ENCODE measurements at regions not wholly inside any gene's neighbourhood (a gene's known extent, or its start where the extent isn't known, plus 50 kb on each side); places are given as distances from the start of the nearest gene placed in this dataset.

DNA sequence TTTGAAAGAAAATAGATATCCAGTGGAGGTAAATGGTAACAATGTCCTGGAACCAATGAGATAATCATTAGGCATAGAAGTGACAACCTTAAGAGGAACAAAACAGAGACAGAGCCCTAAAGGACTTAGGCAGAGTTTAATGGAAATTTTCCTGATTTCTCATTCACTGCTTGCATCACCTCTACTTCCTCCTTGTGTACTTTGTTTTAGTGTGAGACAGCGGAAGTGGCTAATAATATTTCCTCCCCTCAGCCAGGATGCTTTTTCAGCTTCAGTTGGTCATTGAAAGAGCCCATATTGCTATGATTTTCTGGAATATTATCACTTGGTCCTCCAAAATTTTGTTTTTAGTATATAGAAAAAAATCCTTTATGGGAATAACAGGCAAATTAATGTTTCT lies 153.4 kb upstream of the MPDZ start:
- TF ChIP-seq POLR2A (IDR thresholded peaks at IDR 0.05; ENCODE audit: low read depth, low read length) (no peak), POLR2AphosphoS5 (IDR thresholded peaks at IDR 0.05; ENCODE audit: low read depth, low read length) (no peak), TAF1 (IDR thresholded peaks at IDR 0.05; ENCODE audit: borderline replicate concordance, low read depth, low read length) (no peak)
- DNase-seq (ENCODE audit: insufficient read length) (no peak), FAIRE-seq (no peak)

DNA sequence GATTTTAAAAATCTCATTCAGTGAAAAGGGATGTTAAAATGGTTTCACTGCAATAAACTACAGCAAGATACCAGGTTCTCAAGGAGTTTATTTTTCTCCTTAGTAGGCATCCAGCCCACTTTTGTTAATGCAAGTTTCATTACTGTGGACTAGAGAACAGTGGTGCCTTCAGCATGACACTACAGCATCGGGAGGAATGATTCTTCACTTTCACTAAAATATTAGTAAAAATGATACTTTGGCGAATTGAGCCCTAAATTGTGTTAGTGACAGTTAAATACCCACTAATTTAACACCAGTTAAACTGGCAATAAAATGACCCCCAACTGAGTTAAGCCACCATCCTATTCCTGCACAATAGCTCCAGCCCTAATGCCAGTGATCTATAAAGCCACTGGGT lies 152.2 kb upstream of the MPDZ start:
- FAIRE-seq (no peak), DNase-seq (ENCODE audit: insufficient read length) (no peak)
- TF ChIP-seq TAF1 (IDR thresholded peaks at IDR 0.05; ENCODE audit: borderline replicate concordance, low read depth, low read length) (no peak), POLR2AphosphoS5 (IDR thresholded peaks at IDR 0.05; ENCODE audit: low read depth, low read length) (no peak), POLR2A (IDR thresholded peaks at IDR 0.05; ENCODE audit: low read depth, low read length) (no peak)

DNA sequence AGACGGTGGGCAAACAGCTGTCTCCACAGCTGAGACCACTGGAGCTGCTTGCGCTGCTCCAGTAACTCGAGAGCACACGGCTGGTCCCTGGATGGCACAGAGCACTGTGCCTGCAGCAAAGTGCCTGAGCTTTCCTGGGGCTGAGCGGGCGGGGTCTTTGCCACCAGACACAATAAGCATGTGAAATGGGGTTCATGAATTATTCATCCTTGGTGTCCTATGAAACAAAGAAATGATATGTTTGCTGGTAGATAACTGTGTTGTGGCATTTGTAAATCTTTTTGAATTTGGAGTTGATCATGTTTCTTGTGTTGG lies 151.7 kb upstream of the MPDZ start:
- no peak for FAIRE-seq
- no peak for DNase-seq (ENCODE audit: insufficient read length)
- no peak for TF ChIP-seq POLR2AphosphoS5 (IDR thresholded peaks at IDR 0.05; ENCODE audit: low read depth, low read length)
- TF ChIP-seq TAF1 (IDR thresholded peaks at IDR 0.05; ENCODE audit: borderline replicate concordance, low read depth, low read length): no peak
- no peak for TF ChIP-seq POLR2A (IDR thresholded peaks at IDR 0.05; ENCODE audit: low read depth, low read length)

DNA sequence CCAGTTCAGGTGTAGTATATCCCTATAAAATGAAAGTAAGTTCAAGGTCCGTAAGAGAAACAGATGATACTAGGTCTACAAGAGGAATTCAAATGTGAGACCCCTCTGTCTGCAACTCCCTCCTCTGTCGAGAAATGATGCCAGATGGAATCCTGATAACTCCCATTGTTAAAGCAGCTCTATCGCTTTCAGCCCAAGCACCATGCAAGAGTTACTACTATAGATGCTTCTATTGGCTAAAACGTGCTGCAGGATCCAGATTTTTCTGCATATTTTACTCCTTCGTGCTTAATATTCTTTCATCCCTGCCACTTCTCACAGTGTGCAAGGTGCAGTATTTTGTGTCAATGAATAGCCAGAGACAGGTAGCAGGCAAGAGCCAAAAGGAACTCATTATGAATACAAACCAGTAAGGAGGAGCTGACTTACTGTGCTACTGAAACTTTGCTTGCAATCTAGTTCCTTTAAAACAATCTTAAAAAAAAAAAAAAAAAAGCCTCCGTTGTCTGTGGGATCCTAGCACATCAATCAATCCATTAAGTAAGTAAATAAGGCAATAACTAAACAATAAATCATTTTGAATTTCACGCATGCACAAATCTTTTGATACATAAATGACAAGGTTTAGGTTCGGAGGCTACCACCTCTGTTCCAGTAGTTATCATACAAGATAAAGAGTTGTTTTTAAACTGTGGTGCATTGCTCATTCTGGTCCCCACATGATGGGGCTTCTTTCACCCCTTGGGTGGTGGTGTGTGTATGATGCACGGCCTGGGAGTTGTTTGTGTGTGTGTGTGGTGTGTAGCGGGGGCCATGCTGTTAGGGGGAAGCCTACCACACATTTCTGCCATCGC lies 151.1 kb upstream of the MPDZ start:
- no peak for FAIRE-seq
- no peak for DNase-seq (ENCODE audit: insufficient read length)
- TF ChIP-seq TAF1 (IDR thresholded peaks at IDR 0.05; ENCODE audit: borderline replicate concordance, low read depth, low read length): no peak
- TF ChIP-seq POLR2AphosphoS5 (IDR thresholded peaks at IDR 0.05; ENCODE audit: low read depth, low read length): no peak
- TF ChIP-seq POLR2A (IDR thresholded peaks at IDR 0.05; ENCODE audit: low read depth, low read length): no peak

DNA sequence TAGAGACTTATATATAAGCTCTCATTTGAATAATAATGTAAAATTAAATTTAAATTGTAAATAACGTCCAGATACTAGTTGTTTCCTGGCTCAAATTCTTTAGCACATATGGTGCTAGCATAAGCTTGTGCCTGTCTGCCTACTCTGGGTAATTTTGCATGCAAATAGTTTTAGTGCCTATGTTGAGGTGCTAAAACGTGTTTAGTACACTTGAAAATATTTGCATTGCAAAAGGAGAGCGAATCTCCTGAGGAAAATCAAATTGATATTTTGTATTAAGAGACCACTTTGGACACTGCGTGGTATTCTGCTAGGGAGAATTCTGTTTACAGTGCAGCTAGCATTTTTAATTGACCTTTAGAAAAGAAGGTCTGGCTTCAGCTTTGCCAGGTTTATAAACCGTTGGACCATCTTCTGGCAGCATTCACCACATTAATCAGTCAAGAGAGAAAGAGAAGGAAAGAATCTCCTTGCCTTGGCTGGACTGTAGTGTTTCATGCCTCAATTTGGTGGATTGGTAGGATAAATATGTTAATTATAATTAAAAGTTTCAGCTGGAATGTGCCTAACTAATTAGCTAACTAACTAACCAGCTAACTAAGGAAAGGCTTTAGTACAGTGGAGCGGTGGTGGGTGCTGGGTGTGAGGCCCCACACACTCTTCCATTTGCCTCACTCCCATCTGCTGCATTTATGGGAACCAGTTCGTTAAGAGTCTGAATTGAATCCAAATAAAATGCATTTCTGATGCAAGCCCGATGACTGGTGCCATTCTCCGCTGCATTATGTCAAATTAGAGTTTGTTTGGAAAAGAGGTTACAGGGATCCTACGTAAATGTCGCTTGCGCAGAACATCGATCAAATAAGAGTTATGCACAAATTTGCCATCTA lies 150.1 kb upstream of the MPDZ start:
- TF ChIP-seq TAF1 (IDR thresholded peaks at IDR 0.05; ENCODE audit: borderline replicate concordance, low read depth, low read length) (no peak), POLR2AphosphoS5 (IDR thresholded peaks at IDR 0.05; ENCODE audit: low read depth, low read length) (no peak), POLR2A (IDR thresholded peaks at IDR 0.05; ENCODE audit: low read depth, low read length) (no peak)
- DNase-seq (ENCODE audit: insufficient read length): no peak
- no peak for FAIRE-seq

DNA sequence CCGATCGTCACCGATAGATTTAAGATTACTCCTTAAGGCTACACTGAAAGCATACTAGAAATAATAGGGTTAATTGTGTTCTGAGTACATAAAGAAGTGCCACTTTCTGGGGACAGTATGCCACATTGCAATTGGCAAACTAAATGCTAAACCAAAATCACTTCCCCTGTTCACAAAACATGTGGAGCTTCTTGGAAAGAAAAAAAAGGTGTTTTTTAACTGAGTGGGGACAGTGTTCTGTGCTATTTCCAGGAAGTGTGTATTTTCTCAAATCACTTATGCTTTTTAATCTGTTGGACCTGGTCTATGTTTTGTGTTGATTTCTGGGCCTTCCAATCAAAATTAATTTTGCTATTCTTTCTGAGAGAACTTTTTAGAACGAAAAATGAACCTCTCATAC lies 149.3 kb upstream of the MPDZ start:
- FAIRE-seq (no peak), DNase-seq (ENCODE audit: insufficient read length) (no peak)
- TF ChIP-seq POLR2AphosphoS5 (IDR thresholded peaks at IDR 0.05; ENCODE audit: low read depth, low read length): no peak
- TF ChIP-seq TAF1 (IDR thresholded peaks at IDR 0.05; ENCODE audit: borderline replicate concordance, low read depth, low read length): no peak
- TF ChIP-seq POLR2A (IDR thresholded peaks at IDR 0.05; ENCODE audit: low read depth, low read length): no peak

DNA sequence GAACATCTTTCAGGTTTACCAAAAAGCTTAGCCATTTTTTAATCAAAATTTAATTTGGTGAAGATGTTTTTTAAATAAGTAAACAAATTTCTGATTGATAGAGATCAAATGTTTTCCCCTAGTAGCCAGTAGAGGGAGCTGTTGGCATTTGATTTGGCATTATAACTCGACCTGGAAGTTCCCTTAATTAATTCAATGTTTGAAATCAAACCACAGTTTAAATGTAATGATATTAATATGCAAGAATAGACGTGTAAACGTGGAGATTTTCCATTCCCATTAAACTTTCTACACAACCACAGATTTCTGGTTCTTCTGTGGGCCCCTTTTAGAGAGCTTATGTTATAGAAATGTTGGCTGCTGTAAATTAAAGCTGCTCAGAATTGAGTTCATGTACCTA lies 148.1 kb upstream of the MPDZ start:
- TF ChIP-seq POLR2A (IDR thresholded peaks at IDR 0.05; ENCODE audit: low read depth, low read length) (no peak), POLR2AphosphoS5 (IDR thresholded peaks at IDR 0.05; ENCODE audit: low read depth, low read length) (no peak), TAF1 (IDR thresholded peaks at IDR 0.05; ENCODE audit: borderline replicate concordance, low read depth, low read length) (no peak)
- DNase-seq (ENCODE audit: insufficient read length) (no peak), FAIRE-seq (peak; percentile 48)

DNA sequence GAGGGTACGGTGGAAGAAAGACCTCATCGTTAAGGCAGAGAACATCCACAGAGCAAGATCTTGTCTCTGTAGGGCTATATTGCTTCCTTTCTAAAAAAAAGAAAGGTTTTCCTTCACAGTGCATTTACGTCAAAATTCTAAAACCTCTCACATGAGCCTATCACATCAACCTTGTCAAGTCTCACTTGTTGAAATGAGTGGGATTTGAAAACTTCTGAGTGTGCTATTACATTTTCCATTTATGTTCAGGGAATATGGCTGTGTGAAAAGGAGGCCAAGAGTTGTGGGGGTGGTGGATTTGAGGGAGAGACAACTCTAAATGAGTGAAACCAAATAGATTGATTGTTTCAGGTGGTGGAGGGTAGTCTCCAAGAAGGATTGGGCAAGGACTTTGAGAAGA lies 147.1 kb upstream of the MPDZ start:
- DNase-seq (ENCODE audit: insufficient read length) (no peak), FAIRE-seq (no peak)
- TF ChIP-seq POLR2A (IDR thresholded peaks at IDR 0.05; ENCODE audit: low read depth, low read length) (no peak), TAF1 (IDR thresholded peaks at IDR 0.05; ENCODE audit: borderline replicate concordance, low read depth, low read length) (no peak), POLR2AphosphoS5 (IDR thresholded peaks at IDR 0.05; ENCODE audit: low read depth, low read length) (no peak)

DNA sequence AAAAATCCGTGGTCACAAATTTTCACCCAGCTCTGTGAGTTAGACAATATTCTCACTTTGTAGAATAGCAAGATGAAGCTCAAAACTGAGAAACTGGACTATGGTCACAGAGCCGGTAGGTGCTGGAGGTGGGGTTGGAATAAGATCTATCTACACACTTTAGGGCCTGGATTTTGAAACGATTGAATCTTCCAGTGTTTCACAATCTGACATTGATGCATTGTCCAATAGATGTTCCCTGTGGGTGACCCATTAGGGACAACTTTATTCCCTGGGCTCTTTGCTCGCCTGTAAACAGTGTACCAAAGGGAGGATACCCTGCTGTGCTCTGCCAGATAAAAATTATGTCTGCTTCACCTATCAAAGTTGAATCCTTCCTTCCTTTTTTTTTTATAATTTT lies 145.4 kb upstream of the MPDZ start:
- DNase-seq (ENCODE audit: insufficient read length) (no peak), FAIRE-seq (no peak)
- TF ChIP-seq TAF1 (IDR thresholded peaks at IDR 0.05; ENCODE audit: borderline replicate concordance, low read depth, low read length): no peak
- no peak for TF ChIP-seq POLR2AphosphoS5 (IDR thresholded peaks at IDR 0.05; ENCODE audit: low read depth, low read length)
- TF ChIP-seq POLR2A (IDR thresholded peaks at IDR 0.05; ENCODE audit: low read depth, low read length): no peak

DNA sequence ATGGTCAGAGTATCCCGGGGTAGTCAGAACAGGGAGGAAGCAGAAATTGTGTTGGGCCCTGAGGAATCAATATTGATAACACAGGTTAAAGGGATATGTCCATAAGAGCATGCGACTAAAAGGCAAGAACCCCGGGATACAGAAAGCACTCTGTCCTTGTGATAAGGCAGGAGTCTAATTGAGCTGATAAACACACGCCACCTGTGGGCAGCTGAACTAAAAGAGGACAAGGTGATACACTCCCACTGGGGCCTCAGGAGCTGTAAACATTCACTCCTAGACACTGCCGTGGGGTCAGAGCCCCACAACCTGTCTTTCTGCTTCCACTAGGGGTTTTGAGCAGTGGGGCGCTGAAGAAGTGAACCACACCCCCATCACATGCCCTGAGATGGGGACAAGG lies 144.7 kb upstream of the MPDZ start:
- no peak for FAIRE-seq
- no peak for DNase-seq (ENCODE audit: insufficient read length)
- TF ChIP-seq TAF1 (IDR thresholded peaks at IDR 0.05; ENCODE audit: borderline replicate concordance, low read depth, low read length): no peak
- no peak for TF ChIP-seq POLR2A (IDR thresholded peaks at IDR 0.05; ENCODE audit: low read depth, low read length)
- no peak for TF ChIP-seq POLR2AphosphoS5 (IDR thresholded peaks at IDR 0.05; ENCODE audit: low read depth, low read length)

DNA sequence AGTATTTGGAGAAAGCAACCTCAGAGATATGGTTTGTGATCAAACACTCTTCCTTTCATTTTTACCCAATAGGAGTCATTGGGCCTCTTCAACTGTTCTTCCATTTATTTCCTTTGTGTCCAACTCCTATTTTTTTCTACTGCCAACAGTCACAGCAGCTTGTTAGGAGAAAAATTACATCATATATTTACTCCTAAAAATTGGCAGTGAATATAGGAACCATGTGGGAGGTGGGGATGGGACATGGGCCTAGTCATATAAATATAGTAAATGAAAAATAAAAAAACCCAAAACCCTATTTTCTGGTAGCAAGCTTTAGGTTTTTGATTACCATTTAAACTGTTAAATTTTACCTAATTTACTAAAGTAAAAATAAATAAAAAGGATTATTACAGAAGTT lies 134.9 kb upstream of the MPDZ start:
- no peak for TF ChIP-seq TAF1 (IDR thresholded peaks at IDR 0.05; ENCODE audit: borderline replicate concordance, low read depth, low read length)
- TF ChIP-seq POLR2AphosphoS5 (IDR thresholded peaks at IDR 0.05; ENCODE audit: low read depth, low read length): no peak
- TF ChIP-seq POLR2A (IDR thresholded peaks at IDR 0.05; ENCODE audit: low read depth, low read length): no peak
- DNase-seq (ENCODE audit: insufficient read length) (no peak), FAIRE-seq (no peak)

DNA sequence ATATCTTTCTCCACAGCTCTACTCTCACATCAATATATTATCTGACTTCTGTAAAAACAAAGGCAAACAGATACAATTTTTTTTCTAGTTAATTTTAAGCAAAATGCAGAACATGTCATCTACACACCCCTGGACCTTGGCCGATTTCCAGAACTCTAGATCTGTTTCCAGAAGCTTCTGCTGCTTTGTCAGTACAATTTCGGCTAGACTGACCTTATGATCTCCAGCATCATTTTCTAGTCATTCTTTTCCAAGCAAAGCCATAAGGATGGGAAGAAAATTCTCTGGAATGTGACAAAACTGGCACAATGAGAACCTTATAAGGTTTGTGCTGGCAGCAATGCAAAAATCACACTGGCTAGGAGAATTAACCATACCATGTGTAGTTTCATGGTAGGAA lies 132.8 kb upstream of the MPDZ start:
- no peak for FAIRE-seq

More for the DNA sequence above, 132.8 kb upstream of the MPDZ start:
- TF ChIP-seq POLR2AphosphoS5 (IDR thresholded peaks at IDR 0.05; ENCODE audit: low read depth, low read length): no peak
- TF ChIP-seq POLR2A (IDR thresholded peaks at IDR 0.05; ENCODE audit: low read depth, low read length): no peak
- TF ChIP-seq TAF1 (IDR thresholded peaks at IDR 0.05; ENCODE audit: borderline replicate concordance, low read depth, low read length): no peak
- DNase-seq (ENCODE audit: insufficient read length): no peak

Data from GM12892 (cell line).